ENCODE measurements at regions not wholly inside any gene's neighbourhood (a gene's known extent, or its start where the extent isn't known, plus 50 kb on each side); places are given as distances from the start of the nearest gene placed in this dataset.
A peak's percentile ranks its signal among the peaks of the same experiment; 100 is the strongest.
"Not testable (repeated sequence)": the region's sequence is repeated elsewhere in the genome, so short reads cannot be mapped to it uniquely, and the experiment has no call there.

GRCh38 chr3:71926616-71927015 lies 141.7 kb upstream of the PROK2 start:
- no peak for ATAC-seq
- Histone ChIP-seq H3K9me3 (ENCODE audit: control insufficient read depth, insufficient read depth, low read length) (no peaks in the 10 kb centered on the region), H3K4me3 (ENCODE audit: low read length) (no peak overlapping the region), H3K27ac (ENCODE audit: low read length) (no peak overlapping the region), H3K36me3 (ENCODE audit: control insufficient read depth, insufficient read depth, low read length) (no peaks in the 10 kb centered on the region), H3K27me3 (ENCODE audit: control insufficient read depth, insufficient read depth, low read length) (no peaks in the 10 kb centered on the region), H3K4me1 (ENCODE audit: control insufficient read depth, insufficient read depth, low read length) (no peaks in the 10 kb centered on the region)
- intact Hi-C loops (cut with micrococcal nuclease): no loop called here
- 50% methylated on average over 5 of the region's 5 CpGs for WGBS (ENCODE audit: insufficient coverage)
- TF ChIP-seq CTCF (IDR thresholded peaks at IDR 0.05): no peak
- Mint-ChIP-seq H3K36me3 (no peaks in the 10 kb centered on the region), H3K9me3 (no peaks in the 10 kb centered on the region), H3K27me3 (ENCODE audit: low read depth in 2 of 2) (peaks cover 0 to 8% of the 10 kb centered on the region in 2 donors), H3K4me1 (no peaks in the 10 kb centered on the region), H3K4me3 (no peak overlapping the region), H3K27ac (no peak overlapping the region)
- DNase-seq: no peak

- peaks cover 0 to 8% of the 10 kb centered on the region in 2 donors for H3K27me3 Mint-ChIP-seq (ENCODE audit: low read depth in 2 of 2)
- no peaks in the 10 kb centered on the region for H3K4me1 ChIP-seq (ENCODE audit: control insufficient read depth, insufficient read depth, low read length)
- H3K27ac Mint-ChIP-seq: no peak overlapping the region
- TF ChIP-seq CTCF (IDR thresholded peaks at IDR 0.05): no peak
- H3K4me3 ChIP-seq (ENCODE audit: low read length): no peak overlapping the region
- DNase-seq (peak in 1 of 2 donors; percentile 48), ATAC-seq (no peak)
- no peaks in the 10 kb centered on the region for H3K36me3 ChIP-seq (ENCODE audit: control insufficient read depth, insufficient read depth, low read length)
- H3K27ac ChIP-seq (ENCODE audit: low read length): no peak overlapping the region
- H3K36me3 Mint-ChIP-seq: no peaks in the 10 kb centered on the region
- no peaks in the 10 kb centered on the region for H3K9me3 ChIP-seq (ENCODE audit: control insufficient read depth, insufficient read depth, low read length)
- no peaks in the 10 kb centered on the region for H3K4me1 Mint-ChIP-seq
- H3K9me3 Mint-ChIP-seq: no peaks in the 10 kb centered on the region
- H3K27me3 ChIP-seq (ENCODE audit: control insufficient read depth, insufficient read depth, low read length): no peaks in the 10 kb centered on the region
- no peak overlapping the region for H3K4me3 Mint-ChIP-seq
- WGBS (ENCODE audit: insufficient coverage): 32% methylated on average over 2 of the region's 2 CpGs
- intact Hi-C loops (cut with micrococcal nuclease): no loop called here
These were observed 141.3 kb upstream of the PROK2 start for GRCh38 chr3:71926262-71926600.

GRCh38 chr3:71925511-71926261 lies 140.7 kb upstream of the PROK2 start:
- H3K27me3 ChIP-seq (ENCODE audit: control insufficient read depth, insufficient read depth, low read length); H3K4me1 ChIP-seq (ENCODE audit: control insufficient read depth, insufficient read depth, low read length); H3K9me3 ChIP-seq (ENCODE audit: control insufficient read depth, insufficient read depth, low read length); intact Hi-C loops (cut with micrococcal nuclease); H3K27me3 Mint-ChIP-seq (ENCODE audit: low read depth in 2 of 2); H3K27ac ChIP-seq (ENCODE audit: low read length); H3K9me3 Mint-ChIP-seq; H3K4me1 Mint-ChIP-seq; H3K36me3 ChIP-seq (ENCODE audit: control insufficient read depth, insufficient read depth, low read length); H3K36me3 Mint-ChIP-seq; DNase-seq; H3K27ac Mint-ChIP-seq; H3K4me3 Mint-ChIP-seq; ATAC-seq; H3K4me3 ChIP-seq (ENCODE audit: low read length): not testable (repeated sequence)
- 88% methylated on average over 11 of the region's 13 CpGs for WGBS (ENCODE audit: insufficient coverage)

- Histone ChIP-seq H3K27me3 (ENCODE audit: control insufficient read depth, insufficient read depth, low read length) (no peaks in the 10 kb centered on the region), H3K36me3 (ENCODE audit: control insufficient read depth, insufficient read depth, low read length) (no peaks in the 10 kb centered on the region), H3K4me3 (ENCODE audit: low read length) (no peak overlapping the region), H3K9me3 (ENCODE audit: control insufficient read depth, insufficient read depth, low read length) (no peaks in the 10 kb centered on the region), H3K27ac (ENCODE audit: low read length) (no peak overlapping the region), H3K4me1 (ENCODE audit: control insufficient read depth, insufficient read depth, low read length) (no peaks in the 10 kb centered on the region)
- no peaks in the 10 kb centered on the region for H3K36me3 Mint-ChIP-seq
- intact Hi-C loops (cut with micrococcal nuclease): no loop called here
- DNase-seq (no peak), ATAC-seq (no peak)
- no peaks in the 10 kb centered on the region for H3K9me3 Mint-ChIP-seq
- no peak for TF ChIP-seq CTCF (IDR thresholded peaks at IDR 0.05)
- H3K27ac Mint-ChIP-seq: no peak overlapping the region
- peaks cover 0 to 8% of the 10 kb centered on the region in 2 donors for H3K27me3 Mint-ChIP-seq (ENCODE audit: low read depth in 2 of 2)
- H3K4me3 Mint-ChIP-seq: no peak overlapping the region
- no peaks in the 10 kb centered on the region for H3K4me1 Mint-ChIP-seq
- 83% methylated on average over 2 of the region's 2 CpGs for WGBS (ENCODE audit: insufficient coverage)
These were observed 139.8 kb upstream of the PROK2 start for GRCh38 chr3:71924721-71925120.
